OCI-LY1 (cell line): ENCODE measurements at regions not wholly inside any gene's neighbourhood (a gene's known extent, or its start where the extent isn't known, plus 50 kb on each side); places are given as distances from the start of the nearest gene placed in this dataset.

Source experiments
- H2AFZ ChIP-seq: fragments of 200-600 bp; sonication (generic), shearing (Covaris generic); 2 replicates; pipeline ENCODE4 v1.6.0; 2014; ENCODE audit warnings: antibody characterized with exemption, mild to moderate bottlenecking, low read length
- H3F3A ChIP-seq: fragments of 200-600 bp; sonication (generic), shearing (Covaris generic); 2 replicates; pipeline ENCODE4 v1.6.0; 2014; ENCODE audit warnings: mild to moderate bottlenecking, antibody characterized with exemption, low read length, moderate library complexity; ENCODE audit not compliant: insufficient read depth
- H3K27ac ChIP-seq: fragments of 200-600 bp; sonication (generic); 2 replicates; pipeline ENCODE4 v1.5.1; 2014; ENCODE audit warnings: low read length, mixed run types, mild to moderate bottlenecking, low read depth; ENCODE audit not compliant: poor library complexity, severe bottlenecking
- H3K27me3 ChIP-seq: fragments of 200-600 bp; sonication (generic); 2 replicates; pipeline ENCODE4 v1.6.0; 2014; ENCODE audit warnings: antibody characterized with exemption, mild to moderate bottlenecking, low read length, moderate library complexity; ENCODE audit not compliant: insufficient read depth
- H3K36me3 ChIP-seq: fragments of 200-600 bp; sonication (generic); 2 replicates; pipeline ENCODE4 v1.6.1; 2014; ENCODE audit warnings: mild to moderate bottlenecking, antibody characterized with exemption, low read length, moderate library complexity, mixed read lengths; ENCODE audit not compliant: insufficient read depth
- H3K4me1 ChIP-seq: fragments of 200-600 bp; sonication (generic); 2 replicates; pipeline ENCODE4 v1.5.1; 2014; ENCODE audit warnings: mild to moderate bottlenecking, low read length, moderate library complexity; ENCODE audit not compliant: insufficient read depth, severe bottlenecking
- H3K4me2 ChIP-seq: fragments of 200-600 bp; sonication (generic), shearing (Covaris generic); 2 replicates; pipeline ENCODE4 v1.6.1; 2014; ENCODE audit warnings: low read length
- H3K4me3 ChIP-seq: fragments of 200-600 bp; sonication (generic); 2 replicates; pipeline ENCODE4 v1.5.1; 2014; ENCODE audit warnings: low read length, low read depth, mild to moderate bottlenecking, mixed read lengths; ENCODE audit not compliant: poor library complexity, severe bottlenecking
- H3K79me2 ChIP-seq: fragments of 200-600 bp; shearing (Covaris generic); 2 replicates; pipeline ENCODE4 v1.6.1; 2016; ENCODE audit warnings: mixed run types, low read length, mixed read lengths; ENCODE audit not compliant: insufficient read depth
- H3K9ac ChIP-seq: fragments of 200-600 bp; sonication (generic), shearing (Covaris generic); 2 replicates; pipeline ENCODE4 v1.6.1; 2014; ENCODE audit warnings: mild to moderate bottlenecking, low read length, mixed read lengths
- H3K9me2 ChIP-seq: fragments of 200-600 bp; sonication (generic), shearing (Covaris generic); 2 replicates; pipeline ENCODE4 v1.6.1; 2014; ENCODE audit warnings: low read depth, mild to moderate bottlenecking, low read length, mixed read lengths
- H3K9me3 ChIP-seq: fragments of 200-600 bp; shearing (Covaris generic); 2 replicates; pipeline ENCODE4 v1.6.1; 2014; ENCODE audit warnings: low read length, mixed read lengths
- H4K20me1 ChIP-seq: fragments of 200-600 bp; sonication (generic), shearing (Covaris generic); 2 replicates; pipeline ENCODE4 v1.6.0; 2016; ENCODE audit warnings: mild to moderate bottlenecking, low read length; ENCODE audit not compliant: insufficient read depth
- EZH2 ChIP-seq: fragments of 200-600 bp; sonication (generic), shearing (Covaris generic); IDR thresholded peaks from 2 replicates; pipeline ENCODE4 v1.8.0; 2017; ENCODE audit warnings: borderline replicate concordance, mixed run types, mild to moderate bottlenecking, antibody characterized with exemption, low read length, moderate library complexity, mixed read lengths
- TF ChIP-seq, protein P1 (sequence below): fragments of 200-600 bp; sonication (generic), shearing (Covaris generic); IDR thresholded peaks from 2 replicates; pipeline ENCODE4 v1.5.1; 2017; ENCODE audit warnings: mild to moderate bottlenecking, antibody characterized with exemption, low read length, moderate library complexity, mixed read lengths

DNA sequence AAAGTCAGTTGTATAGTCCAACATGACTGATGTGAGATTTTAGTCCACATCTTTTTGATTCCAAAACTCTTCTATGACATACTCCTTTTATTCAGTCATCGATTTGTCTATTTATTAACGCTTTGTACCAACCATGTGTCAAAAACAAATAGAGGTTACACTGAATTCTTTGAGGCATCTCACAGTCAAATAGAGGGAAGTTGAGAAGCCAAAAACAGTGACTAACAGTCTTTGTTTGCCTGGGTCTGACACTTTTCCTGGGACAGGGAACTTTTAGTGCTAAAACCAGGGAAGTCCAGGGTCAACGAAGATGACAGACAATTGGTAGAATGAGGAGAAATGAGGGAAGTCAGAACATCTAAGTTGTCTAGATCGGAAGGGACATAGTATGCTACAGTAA is 169.9 kb upstream of the HS3ST1 start:
- no peaks in the 10 kb centered on the region for H3K9me2 ChIP-seq
- no peaks in the 10 kb centered on the region for H3K36me3 ChIP-seq
- H3F3A ChIP-seq: no peaks in the 10 kb centered on the region
- no peaks in the 10 kb centered on the region for H3K27me3 ChIP-seq
- H3K9ac ChIP-seq: no peak overlapping the region
- H2AFZ ChIP-seq: no peak overlapping the region
- no peaks in the 10 kb centered on the region for H3K9me3 ChIP-seq
- no peaks in the 10 kb centered on the region for H3K4me1 ChIP-seq
- TF ChIP-seq, protein P1, sequence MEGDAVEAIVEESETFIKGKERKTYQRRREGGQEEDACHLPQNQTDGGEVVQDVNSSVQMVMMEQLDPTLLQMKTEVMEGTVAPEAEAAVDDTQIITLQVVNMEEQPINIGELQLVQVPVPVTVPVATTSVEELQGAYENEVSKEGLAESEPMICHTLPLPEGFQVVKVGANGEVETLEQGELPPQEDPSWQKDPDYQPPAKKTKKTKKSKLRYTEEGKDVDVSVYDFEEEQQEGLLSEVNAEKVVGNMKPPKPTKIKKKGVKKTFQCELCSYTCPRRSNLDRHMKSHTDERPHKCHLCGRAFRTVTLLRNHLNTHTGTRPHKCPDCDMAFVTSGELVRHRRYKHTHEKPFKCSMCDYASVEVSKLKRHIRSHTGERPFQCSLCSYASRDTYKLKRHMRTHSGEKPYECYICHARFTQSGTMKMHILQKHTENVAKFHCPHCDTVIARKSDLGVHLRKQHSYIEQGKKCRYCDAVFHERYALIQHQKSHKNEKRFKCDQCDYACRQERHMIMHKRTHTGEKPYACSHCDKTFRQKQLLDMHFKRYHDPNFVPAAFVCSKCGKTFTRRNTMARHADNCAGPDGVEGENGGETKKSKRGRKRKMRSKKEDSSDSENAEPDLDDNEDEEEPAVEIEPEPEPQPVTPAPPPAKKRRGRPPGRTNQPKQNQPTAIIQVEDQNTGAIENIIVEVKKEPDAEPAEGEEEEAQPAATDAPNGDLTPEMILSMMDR: no peak
- TF ChIP-seq EZH2: no peak
- H3K4me2 ChIP-seq: no peak overlapping the region
- H4K20me1 ChIP-seq: no peaks in the 10 kb centered on the region
- no peaks in the 10 kb centered on the region for H3K79me2 ChIP-seq
- no peak overlapping the region for H3K4me3 ChIP-seq
- H3K27ac ChIP-seq: no peak overlapping the region

DNA sequence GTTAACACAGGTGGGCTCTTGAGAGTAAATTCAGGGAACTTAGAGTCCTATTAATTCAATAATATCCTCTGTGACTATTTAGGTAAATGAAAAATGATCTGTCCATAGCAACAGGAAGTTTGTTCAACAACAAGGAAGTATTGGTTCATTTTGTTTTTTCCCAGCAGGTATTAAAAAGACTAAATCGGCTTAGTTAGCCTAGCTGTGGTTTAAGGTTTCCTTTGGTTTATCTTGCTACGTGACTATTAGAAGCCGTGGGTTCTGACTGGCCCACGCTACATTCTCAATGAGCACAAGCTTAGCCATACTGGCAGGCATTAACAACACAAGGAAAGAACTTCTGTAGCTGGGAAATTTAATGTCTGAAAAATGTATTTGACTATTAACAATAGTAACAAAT is 168.8 kb upstream of the HS3ST1 start:
- H3K9ac ChIP-seq: no peak overlapping the region
- no peaks in the 10 kb centered on the region for H3F3A ChIP-seq
- H3K27me3 ChIP-seq: no peaks in the 10 kb centered on the region
- no peaks in the 10 kb centered on the region for H3K79me2 ChIP-seq
- H3K4me2 ChIP-seq: no peak overlapping the region
- TF ChIP-seq, protein P1: no peak
- TF ChIP-seq EZH2: no peak
- no peaks in the 10 kb centered on the region for H3K9me3 ChIP-seq
- no peaks in the 10 kb centered on the region for H3K9me2 ChIP-seq
- H3K4me1 ChIP-seq: no peaks in the 10 kb centered on the region
- no peak overlapping the region for H3K27ac ChIP-seq
- no peak overlapping the region for H2AFZ ChIP-seq
- no peak overlapping the region for H3K4me3 ChIP-seq
- no peaks in the 10 kb centered on the region for H3K36me3 ChIP-seq
- no peaks in the 10 kb centered on the region for H4K20me1 ChIP-seq

DNA sequence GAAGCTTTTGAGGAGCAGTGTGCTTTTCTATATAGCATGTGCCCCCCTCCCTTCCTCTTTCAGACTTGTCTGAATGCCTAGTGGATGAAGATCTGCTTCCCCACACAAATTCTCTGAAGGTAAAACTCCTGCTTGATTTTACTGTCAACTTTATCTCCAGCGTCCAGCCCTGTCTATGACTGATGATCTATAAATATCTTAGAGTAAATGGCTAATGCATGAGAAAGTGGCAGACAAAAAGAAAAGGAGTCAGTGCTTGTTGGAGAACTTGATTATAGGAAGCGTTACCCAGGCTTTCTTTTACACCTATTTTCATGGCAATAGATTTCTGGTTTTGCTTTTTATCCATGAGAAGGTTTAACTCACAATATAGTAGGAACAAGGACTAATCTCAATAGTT is 168.3 kb upstream of the HS3ST1 start:
- H4K20me1 ChIP-seq: no peaks in the 10 kb centered on the region
- H3K4me2 ChIP-seq: no peak overlapping the region
- H3K27ac ChIP-seq: no peak overlapping the region
- TF ChIP-seq, protein P1: no peak
- TF ChIP-seq EZH2: no peak
- no peaks in the 10 kb centered on the region for H3K36me3 ChIP-seq
- no peak overlapping the region for H3K9ac ChIP-seq
- no peak overlapping the region for H3K4me3 ChIP-seq
- H3K79me2 ChIP-seq: no peaks in the 10 kb centered on the region
- H3K9me2 ChIP-seq: no peaks in the 10 kb centered on the region
- no peaks in the 10 kb centered on the region for H3F3A ChIP-seq
- H3K27me3 ChIP-seq: no peaks in the 10 kb centered on the region
- H3K4me1 ChIP-seq: no peaks in the 10 kb centered on the region
- H3K9me3 ChIP-seq: no peaks in the 10 kb centered on the region
- H2AFZ ChIP-seq: no peak overlapping the region
